ENCODE measurements at regions not wholly inside any gene's neighbourhood (a gene's known extent, or its start where the extent isn't known, plus 50 kb on each side); places are given as distances from the start of the nearest gene placed in this dataset.

DNA sequence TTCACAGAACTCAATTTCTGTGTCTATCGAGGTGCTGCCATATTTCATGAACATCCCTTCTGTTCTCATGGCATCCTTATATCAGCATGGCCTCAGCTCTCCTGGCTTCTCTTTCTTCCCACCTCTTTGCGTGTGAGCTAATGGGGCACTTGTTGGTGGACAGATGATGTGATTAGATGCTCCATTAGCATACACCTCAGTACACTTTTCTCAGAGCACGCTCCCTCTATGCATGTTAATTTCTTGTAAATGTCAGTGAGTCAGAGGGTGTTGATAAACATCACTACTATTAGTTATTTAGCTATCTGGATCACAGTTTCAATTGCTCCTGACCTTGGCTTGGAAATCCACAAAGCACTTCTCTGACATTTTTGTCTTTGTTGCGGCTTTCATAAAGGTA lies 159.4 kb downstream of the CD8B2 start (continued):
- no peak for TF ChIP-seq ATF3 (IDR thresholded peaks at IDR 0.05)
- TF ChIP-seq FOXA1 (IDR thresholded peaks at IDR 0.05): no peak

GRCh38 chr2:106649306-106649705 lies 162.1 kb downstream of the CD8B2 start:
- no peak overlapping the region for H3K4me3 ChIP-seq (ENCODE audit: low read depth in 1 of 3, low read length in 3 of 3)
- peaks cover 0 to 2% (median 0%) of the 10 kb centered on the region in 4 donors for H3K9me3 ChIP-seq (ENCODE audit: control insufficient read depth in 4 of 4, low read length in 3 of 4)
- H3K4me1 ChIP-seq (ENCODE audit: control insufficient read depth in 4 of 4, insufficient read depth in 4 of 4, low read length in 3 of 4): no peaks in the 10 kb centered on the region
- TF ChIP-seq NR2F2 (IDR thresholded peaks at IDR 0.05) (no peak), HNF4A (conservative IDR thresholded peaks at IDR 0.05) (no peak), FOXA1 (IDR thresholded peaks at IDR 0.05) (no peak), EGR1 (IDR thresholded peaks at IDR 0.05; ENCODE audit: low read depth in 2 of 2) (no peak), ATF3 (IDR thresholded peaks at IDR 0.05) (no peak), YY1 (IDR thresholded peaks at IDR 0.05) (no peak)
- TF ChIP-seq, protein P1, sequence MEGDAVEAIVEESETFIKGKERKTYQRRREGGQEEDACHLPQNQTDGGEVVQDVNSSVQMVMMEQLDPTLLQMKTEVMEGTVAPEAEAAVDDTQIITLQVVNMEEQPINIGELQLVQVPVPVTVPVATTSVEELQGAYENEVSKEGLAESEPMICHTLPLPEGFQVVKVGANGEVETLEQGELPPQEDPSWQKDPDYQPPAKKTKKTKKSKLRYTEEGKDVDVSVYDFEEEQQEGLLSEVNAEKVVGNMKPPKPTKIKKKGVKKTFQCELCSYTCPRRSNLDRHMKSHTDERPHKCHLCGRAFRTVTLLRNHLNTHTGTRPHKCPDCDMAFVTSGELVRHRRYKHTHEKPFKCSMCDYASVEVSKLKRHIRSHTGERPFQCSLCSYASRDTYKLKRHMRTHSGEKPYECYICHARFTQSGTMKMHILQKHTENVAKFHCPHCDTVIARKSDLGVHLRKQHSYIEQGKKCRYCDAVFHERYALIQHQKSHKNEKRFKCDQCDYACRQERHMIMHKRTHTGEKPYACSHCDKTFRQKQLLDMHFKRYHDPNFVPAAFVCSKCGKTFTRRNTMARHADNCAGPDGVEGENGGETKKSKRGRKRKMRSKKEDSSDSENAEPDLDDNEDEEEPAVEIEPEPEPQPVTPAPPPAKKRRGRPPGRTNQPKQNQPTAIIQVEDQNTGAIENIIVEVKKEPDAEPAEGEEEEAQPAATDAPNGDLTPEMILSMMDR (IDR thresholded peaks at IDR 0.05; ENCODE audit: low read depth, low read length, missing input control): no peak
- H3K36me3 ChIP-seq (ENCODE audit: control insufficient read depth in 4 of 4, insufficient read depth in 3 of 4, low read depth in 1 of 4, low read length in 3 of 4): no peaks in the 10 kb centered on the region
- no peak overlapping the region for H3K9ac ChIP-seq (ENCODE audit: low read depth in 1 of 2, low read length in 2 of 2)
- WGBS: 81% methylated on average over 1 of the region's 1 CpG
- DNase-seq (ENCODE audit: low spot score): no peak
- H3K27ac ChIP-seq (ENCODE audit: low read depth in 1 of 2, low read length in 2 of 2): no peak overlapping the region
- H3K27me3 ChIP-seq (ENCODE audit: control insufficient read depth in 4 of 4, insufficient read depth in 4 of 4, low read length in 3 of 4): no peaks in the 10 kb centered on the region

GRCh38 chr2:106653465-106653864 lies 166.3 kb downstream of the CD8B2 start:
- no peak for TF ChIP-seq EGR1 (IDR thresholded peaks at IDR 0.05; ENCODE audit: low read depth in 2 of 2)
- TF ChIP-seq TAF1 (conservative IDR thresholded peaks at IDR 0.05): no peak
- no peak for TF ChIP-seq HNF4A (conservative IDR thresholded peaks at IDR 0.05)
- TF ChIP-seq HNF4G (IDR thresholded peaks at IDR 0.05): no peak
- TF ChIP-seq, protein P2, sequence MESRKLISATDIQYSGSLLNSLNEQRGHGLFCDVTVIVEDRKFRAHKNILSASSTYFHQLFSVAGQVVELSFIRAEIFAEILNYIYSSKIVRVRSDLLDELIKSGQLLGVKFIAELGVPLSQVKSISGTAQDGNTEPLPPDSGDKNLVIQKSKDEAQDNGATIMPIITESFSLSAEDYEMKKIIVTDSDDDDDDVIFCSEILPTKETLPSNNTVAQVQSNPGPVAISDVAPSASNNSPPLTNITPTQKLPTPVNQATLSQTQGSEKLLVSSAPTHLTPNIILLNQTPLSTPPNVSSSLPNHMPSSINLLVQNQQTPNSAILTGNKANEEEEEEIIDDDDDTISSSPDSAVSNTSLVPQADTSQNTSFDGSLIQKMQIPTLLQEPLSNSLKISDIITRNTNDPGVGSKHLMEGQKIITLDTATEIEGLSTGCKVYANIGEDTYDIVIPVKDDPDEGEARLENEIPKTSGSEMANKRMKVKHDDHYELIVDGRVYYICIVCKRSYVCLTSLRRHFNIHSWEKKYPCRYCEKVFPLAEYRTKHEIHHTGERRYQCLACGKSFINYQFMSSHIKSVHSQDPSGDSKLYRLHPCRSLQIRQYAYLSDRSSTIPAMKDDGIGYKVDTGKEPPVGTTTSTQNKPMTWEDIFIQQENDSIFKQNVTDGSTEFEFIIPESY (IDR thresholded peaks at IDR 0.05): no peak
- no peak for TF ChIP-seq REST (IDR thresholded peaks at IDR 0.05)
- TF ChIP-seq, protein P3, sequence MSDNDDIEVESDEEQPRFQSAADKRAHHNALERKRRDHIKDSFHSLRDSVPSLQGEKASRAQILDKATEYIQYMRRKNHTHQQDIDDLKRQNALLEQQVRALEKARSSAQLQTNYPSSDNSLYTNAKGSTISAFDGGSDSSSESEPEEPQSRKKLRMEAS (IDR thresholded peaks at IDR 0.05): no peak
- TF ChIP-seq JUND (IDR thresholded peaks at IDR 0.05): no peak
- TF ChIP-seq RXRA (IDR thresholded peaks at IDR 0.05): no peak
- TF ChIP-seq RAD21 (IDR thresholded peaks at IDR 0.05): no peak
- no peak for TF ChIP-seq FOXA1 (IDR thresholded peaks at IDR 0.05)
- TF ChIP-seq GABPA (IDR thresholded peaks at IDR 0.05 in 1 of 2, conservative IDR thresholded peaks at IDR 0.05 in 1 of 2): no peak
- no peaks in the 10 kb centered on the region for H3K4me1 ChIP-seq (ENCODE audit: control insufficient read depth in 4 of 4, insufficient read depth in 4 of 4, low read length in 3 of 4)
- no peaks in the 10 kb centered on the region for H3K27me3 ChIP-seq (ENCODE audit: control insufficient read depth in 4 of 4, insufficient read depth in 4 of 4, low read length in 3 of 4)
- WGBS: 77% methylated on average over 6 of the region's 6 CpGs
- H3K27ac ChIP-seq (ENCODE audit: low read depth in 1 of 2, low read length in 2 of 2): no peak overlapping the region
- no peak for DNase-seq (ENCODE audit: low spot score)
- peaks cover 0 to 2% (median 0%) of the 10 kb centered on the region in 4 donors for H3K9me3 ChIP-seq (ENCODE audit: control insufficient read depth in 4 of 4, low read length in 3 of 4)
- no peaks in the 10 kb centered on the region for H3K36me3 ChIP-seq (ENCODE audit: control insufficient read depth in 4 of 4, insufficient read depth in 3 of 4, low read depth in 1 of 4, low read length in 3 of 4)
- no peak overlapping the region for H3K9ac ChIP-seq (ENCODE audit: low read depth in 1 of 2, low read length in 2 of 2)
- H3K4me3 ChIP-seq (ENCODE audit: low read depth in 1 of 3, low read length in 3 of 3): no peak overlapping the region

All from liver (tissue), 8 donors.